LNCAP (cell line): ENCODE measurements at regions not wholly inside any gene's neighbourhood (a gene's known extent, or its start where the extent isn't known, plus 50 kb on each side); places are given as distances from the start of the nearest gene placed in this dataset.

Source experiments
- CTCF ChIP-seq: fragments of 450-650 bp; IDR thresholded peaks from 2 replicates; pipeline ENCODE4 v1.5.1; 2017; ENCODE audit warnings: mild to moderate bottlenecking

DNA sequence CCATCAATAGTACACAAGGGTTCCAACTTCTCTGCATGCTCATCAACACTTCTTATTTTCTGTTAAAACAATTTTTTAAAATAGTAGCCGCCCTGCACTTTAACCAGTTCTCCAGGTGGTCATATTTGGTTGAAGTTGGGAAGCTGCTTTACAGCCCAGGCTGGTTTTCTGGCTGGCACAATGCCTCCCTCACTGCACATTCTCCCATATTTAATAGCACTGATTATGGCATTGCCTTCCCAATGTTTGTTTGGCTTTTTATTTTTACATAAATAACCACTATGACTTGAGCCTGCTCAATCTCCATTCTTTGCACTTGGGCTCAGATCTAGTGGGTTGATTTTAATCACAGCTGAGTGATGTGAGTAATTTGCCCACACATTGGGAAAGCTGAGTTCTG is 111.9 kb upstream of the MAP4K3 start:
- TF ChIP-seq CTCF, result no peak

GRCh38 chr2:39549718-39550464 is 112.8 kb upstream of the MAP4K3 start:
- TF ChIP-seq CTCF, result no peak

GRCh38 chr2:39550701-39551285 is 113.7 kb upstream of the MAP4K3 start:
- no peak for TF ChIP-seq CTCF

DNA sequence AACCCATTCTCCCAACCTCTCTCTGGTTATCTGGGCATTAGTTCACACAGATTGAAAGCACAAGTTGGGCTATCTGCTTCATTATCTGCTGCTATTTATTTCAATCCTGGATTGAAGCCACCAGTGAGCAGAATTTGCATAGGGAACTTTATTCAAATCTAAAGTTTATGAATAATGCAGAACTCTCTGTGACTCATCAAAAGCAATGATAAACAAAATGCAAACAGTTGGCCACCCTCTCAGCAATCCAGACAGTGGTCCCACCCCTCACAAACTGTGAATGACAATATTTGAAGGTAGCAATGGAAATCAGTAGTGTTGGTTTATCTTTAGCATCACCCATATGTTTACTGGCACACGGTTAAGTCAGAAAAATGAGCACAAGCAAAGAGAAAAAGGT is 106.8 kb upstream of the TMEM178A start:
- TF ChIP-seq CTCF, result no peak

GRCh38 chr2:39563572-39563971 is 102.1 kb upstream of the TMEM178A start:
- TF ChIP-seq CTCF, result no peak

DNA sequence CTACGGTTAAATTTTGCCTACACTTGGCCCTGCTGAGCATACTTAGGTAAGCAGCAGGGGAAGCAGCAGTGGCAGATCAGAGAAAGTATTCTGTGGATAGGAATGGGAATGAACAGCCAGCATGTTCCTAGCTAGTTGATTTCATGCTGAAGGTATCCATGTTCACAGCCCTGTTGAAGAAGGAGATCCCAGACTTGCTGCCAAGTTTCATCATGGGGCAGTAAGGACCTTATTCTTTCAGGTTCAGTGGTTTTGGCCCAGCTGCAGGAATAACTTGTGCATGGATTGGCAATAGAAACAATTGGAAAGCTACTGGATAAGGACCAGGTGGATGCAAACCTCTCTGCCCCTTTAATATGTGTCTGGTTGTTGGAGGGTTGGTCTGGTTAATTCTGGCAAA is 98.2 kb upstream of the TMEM178A start:
- TF ChIP-seq CTCF, result no peak

DNA sequence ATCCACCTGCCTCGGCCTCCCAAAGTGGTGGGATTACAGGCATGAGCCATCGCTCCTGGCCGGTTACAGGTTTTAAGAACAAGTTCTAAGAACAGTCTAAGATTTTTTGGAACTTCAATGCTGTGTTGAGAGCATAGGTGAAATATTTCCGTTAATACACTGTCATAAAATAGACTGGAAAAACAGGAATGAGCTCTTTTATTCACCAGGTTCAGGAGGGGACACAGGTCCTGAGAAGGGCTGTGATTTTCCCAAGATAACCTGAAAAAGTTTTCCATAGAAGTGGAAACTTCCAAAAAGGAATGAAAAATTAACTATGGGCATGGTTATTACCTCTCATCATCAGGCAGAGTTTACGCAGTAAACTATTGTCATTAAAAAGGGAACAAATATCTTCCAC is 97.6 kb upstream of the TMEM178A start:
- TF ChIP-seq CTCF, result no peak
